ENCODE measurements at regions not wholly inside any gene's neighbourhood (a gene's known extent, or its start where the extent isn't known, plus 50 kb on each side); places are given as distances from the start of the nearest gene placed in this dataset.

- no peak for DNase-seq (ENCODE audit: low spot score)
These were observed 132.5 kb upstream of the OSR1 start for GRCh38 chr2:19490846-19491435.

GRCh38 chr2:19488009-19488691 lies 129.7 kb upstream of the OSR1 start:
- DNase-seq (ENCODE audit: low spot score) = no peak

- DNase-seq (ENCODE audit: low spot score) = no peak
These were observed 126.3 kb upstream of the OSR1 start for GRCh38 chr2:19484736-19485135.

- no peak for DNase-seq (ENCODE audit: low spot score)
These were observed 122.2 kb upstream of the OSR1 start for GRCh38 chr2:19480673-19481072.

GRCh38 chr2:19479666-19480065 lies 121.2 kb upstream of the OSR1 start:
- DNase-seq (ENCODE audit: low spot score) = no peak

- DNase-seq (ENCODE audit: low spot score) = no peak
These were observed 120.0 kb upstream of the OSR1 start for GRCh38 chr2:19478409-19478808.

- DNase-seq (ENCODE audit: low spot score) = no peak
These were observed 117.9 kb upstream of the OSR1 start for GRCh38 chr2:19476327-19476726.

GRCh38 chr2:19474128-19474527 lies 115.7 kb upstream of the OSR1 start:
- peak; percentile 46 for DNase-seq (ENCODE audit: low spot score)

GRCh38 chr2:19473350-19473749 lies 114.9 kb upstream of the OSR1 start:
- DNase-seq (ENCODE audit: low spot score) = no peak

- DNase-seq (ENCODE audit: low spot score) = no peak
These were observed 114.1 kb upstream of the OSR1 start for GRCh38 chr2:19472391-19472978.

GRCh38 chr2:19471491-19471890 lies 113.1 kb upstream of the OSR1 start:
- DNase-seq (ENCODE audit: low spot score) = no peak

- DNase-seq (ENCODE audit: low spot score) = no peak
These were observed 107.6 kb upstream of the OSR1 start for GRCh38 chr2:19465978-19466377.

GRCh38 chr2:19462256-19462645 lies 103.8 kb upstream of the OSR1 start:
- DNase-seq (ENCODE audit: low spot score) = no peak

- DNase-seq (ENCODE audit: low spot score) = no peak
These were observed 103.3 kb upstream of the OSR1 start for GRCh38 chr2:19461504-19462255.

- no peak for DNase-seq (ENCODE audit: low spot score)
These were observed 102.3 kb upstream of the OSR1 start for GRCh38 chr2:19460761-19461160.

GRCh38 chr2:19458427-19459003 lies 100.1 kb upstream of the OSR1 start:
- no peak for DNase-seq (ENCODE audit: low spot score)

GRCh38 chr2:19457809-19458208 lies 99.4 kb upstream of the OSR1 start:
- DNase-seq (ENCODE audit: low spot score) = no peak

- DNase-seq (ENCODE audit: low spot score) = no peak
These were observed 98.4 kb upstream of the OSR1 start for GRCh38 chr2:19456705-19457309.

GRCh38 chr2:19454125-19454524 lies 95.7 kb upstream of the OSR1 start:
- no peak for DNase-seq (ENCODE audit: low spot score)

- DNase-seq (ENCODE audit: low spot score) = no peak
These were observed 84.3 kb upstream of the OSR1 start for GRCh38 chr2:19442731-19443130.

- no peak for DNase-seq (ENCODE audit: low spot score)
These were observed 80.7 kb upstream of the OSR1 start for GRCh38 chr2:19439081-19439480.

GRCh38 chr2:19435815-19436214 lies 77.4 kb upstream of the OSR1 start:
- DNase-seq (ENCODE audit: low spot score) = no peak

All from CD4-positive, alpha-beta T cell treated with Interleukin-6 at 100 ng/mL for 8 hours (primary cell).